NCI-H1417 (cell line): ENCODE measurements at regions not wholly inside any gene's neighbourhood (a gene's known extent, or its start where the extent isn't known, plus 50 kb on each side); places are given as distances from the start of the nearest gene placed in this dataset.
"Not testable (repeated sequence)": the region's sequence is repeated elsewhere in the genome, so short reads cannot be mapped to it uniquely, and the experiment has no call there.

Source experiments
- DNase-seq, 3 experiments: peaks; one replicate each; lab custom pipeline; 2025; lab: John Stamatoyannopoulos, UW

DNA sequence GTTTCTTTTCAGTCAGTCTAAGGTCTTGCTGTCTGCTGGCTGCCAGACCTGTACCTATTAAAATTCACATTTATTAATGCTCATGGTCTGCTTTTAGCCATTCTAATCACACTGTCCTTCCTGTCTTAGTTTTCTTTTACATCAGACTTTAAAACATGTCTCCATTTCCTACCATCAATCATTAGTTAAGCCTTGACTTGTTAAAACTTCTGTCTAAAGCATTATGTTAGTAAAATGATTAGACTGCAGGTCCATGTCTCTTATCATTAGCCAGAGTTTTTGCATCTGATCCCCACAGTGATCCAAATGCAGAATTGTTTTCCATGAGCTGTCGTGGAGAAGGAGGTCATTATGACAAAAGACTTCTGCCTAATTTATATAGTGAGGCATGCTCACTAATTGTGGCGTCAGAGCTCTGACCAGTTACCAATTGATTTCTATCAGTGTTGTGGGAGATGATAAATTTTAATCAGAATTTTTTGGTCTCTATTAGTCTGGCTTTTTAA is 226.5 kb downstream of the DKK1 start:
- DNase-seq = no peak

DNA sequence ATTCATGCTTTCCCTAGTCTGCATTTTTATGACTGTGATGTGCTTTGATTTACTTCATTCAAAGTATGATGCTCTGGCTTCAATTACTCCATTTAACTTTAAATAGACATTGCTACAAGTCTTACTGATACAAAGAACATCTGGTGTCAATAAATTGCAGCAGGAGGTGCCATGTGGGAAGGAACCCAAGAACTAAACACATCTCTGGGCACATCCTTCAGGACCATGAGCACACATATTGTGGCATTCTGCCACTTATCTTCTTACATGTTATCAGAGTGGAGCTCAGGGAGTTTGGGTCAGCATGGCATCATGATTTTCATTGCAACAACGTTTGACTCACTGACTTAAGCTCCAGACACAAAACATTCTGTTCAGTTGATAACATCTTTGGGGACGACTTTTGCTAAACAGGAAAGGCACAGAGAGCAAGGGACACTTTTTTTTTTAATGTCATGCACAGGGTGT is 227.0 kb downstream of the DKK1 start:
- no peak for DNase-seq

- DNase-seq = no peak
Measured at GRCh38 chr10:52542906-52543305, 228.8 kb downstream of the DKK1 start.

GRCh38 chr10:52551046-52551445 is 221.5 kb downstream of the MBL2 start:
- no peak for DNase-seq

- DNase-seq = no peak
Measured at GRCh38 chr10:52558090-52558489, 214.5 kb downstream of the MBL2 start.

GRCh38 chr10:52561322-52561721 is 211.3 kb downstream of the MBL2 start:
- DNase-seq = no peak

DNA sequence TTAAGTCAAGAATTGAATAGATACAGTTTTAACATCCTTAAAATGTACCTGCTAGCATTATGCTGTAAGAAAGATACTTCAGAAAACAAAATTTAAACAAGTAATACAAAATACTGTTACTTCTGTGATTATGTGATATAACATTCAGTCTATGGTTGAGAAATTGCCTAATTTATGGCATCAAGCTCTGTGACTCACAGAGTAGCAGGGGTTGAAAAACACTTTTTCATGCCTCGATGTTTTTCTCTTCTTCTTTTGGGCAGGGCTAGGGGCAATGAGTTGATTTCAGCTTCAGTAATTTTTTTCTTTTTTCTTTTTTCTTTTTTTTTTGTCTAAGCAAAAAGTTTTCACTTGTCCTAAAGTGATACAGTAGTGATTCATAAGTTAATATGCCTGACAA is 209.2 kb downstream of the MBL2 start:
- DNase-seq = no peak

DNA sequence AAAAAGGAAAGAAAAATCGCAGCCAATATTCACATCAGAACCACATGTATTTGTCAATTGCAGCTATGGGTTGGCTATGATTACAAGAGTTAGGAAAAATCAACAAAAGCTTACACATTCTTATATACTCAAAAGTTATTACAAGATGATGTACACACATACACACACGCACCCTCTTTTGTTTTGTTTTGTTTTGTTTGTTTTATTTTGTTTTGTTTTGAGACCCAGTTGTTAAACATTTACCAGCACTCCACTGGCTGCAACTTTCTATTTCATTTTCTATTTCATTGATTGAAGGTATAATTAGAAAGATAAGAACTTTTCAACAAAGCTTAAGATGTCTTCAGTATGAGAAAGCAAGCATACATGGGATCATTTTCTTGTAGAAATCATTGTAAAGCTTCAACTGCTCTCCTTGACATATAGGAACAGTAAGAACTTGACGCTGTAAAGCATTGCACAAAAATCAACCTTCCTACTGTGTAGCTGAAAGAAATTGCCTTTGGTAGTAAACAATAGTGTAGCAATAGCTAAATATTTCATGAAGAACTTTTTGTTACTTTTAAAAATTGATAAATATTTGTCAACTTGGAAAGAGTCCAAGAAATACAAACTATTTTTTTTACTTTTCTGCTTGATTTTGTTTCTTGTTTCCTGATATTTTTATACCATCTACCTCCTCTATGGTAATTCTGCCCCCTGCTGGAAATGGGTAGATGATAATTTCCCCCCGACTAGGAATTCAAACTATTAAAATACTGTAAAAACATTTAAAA is 205.9 kb downstream of the MBL2 start:
- DNase-seq = no peak

- DNase-seq = no peak
Measured at GRCh38 chr10:52567247-52567580, 205.4 kb downstream of the MBL2 start.

GRCh38 chr10:52568309-52568708 is 204.3 kb downstream of the MBL2 start:
- no peak for DNase-seq

DNA sequence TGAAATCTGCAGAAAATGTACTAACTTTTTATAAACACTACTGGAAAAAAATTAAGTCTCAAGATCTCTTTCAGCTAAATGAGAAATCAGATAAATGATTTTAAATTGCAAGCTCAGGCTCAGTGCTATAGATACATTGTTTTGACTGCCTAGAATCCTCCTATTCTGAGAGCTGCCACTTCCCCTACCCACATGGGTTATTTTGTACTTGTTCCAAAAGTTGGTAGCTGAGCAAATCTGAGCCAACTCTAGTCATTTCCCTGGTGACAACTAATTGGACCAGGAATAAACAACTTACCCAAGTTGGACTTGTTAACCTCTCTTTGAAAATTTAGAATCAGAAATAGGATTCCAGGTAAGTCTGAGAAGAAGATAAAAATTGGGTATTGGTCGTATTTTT is 202.1 kb downstream of the MBL2 start:
- DNase-seq = no peak

GRCh38 chr10:52571018-52571417 is 201.6 kb downstream of the MBL2 start:
- no peak for DNase-seq

- DNase-seq = no peak
Measured at GRCh38 chr10:52571516-52572182, 200.9 kb downstream of the MBL2 start.

- DNase-seq = no peak
Measured at GRCh38 chr10:52573347-52573746, 199.2 kb downstream of the MBL2 start.

DNA sequence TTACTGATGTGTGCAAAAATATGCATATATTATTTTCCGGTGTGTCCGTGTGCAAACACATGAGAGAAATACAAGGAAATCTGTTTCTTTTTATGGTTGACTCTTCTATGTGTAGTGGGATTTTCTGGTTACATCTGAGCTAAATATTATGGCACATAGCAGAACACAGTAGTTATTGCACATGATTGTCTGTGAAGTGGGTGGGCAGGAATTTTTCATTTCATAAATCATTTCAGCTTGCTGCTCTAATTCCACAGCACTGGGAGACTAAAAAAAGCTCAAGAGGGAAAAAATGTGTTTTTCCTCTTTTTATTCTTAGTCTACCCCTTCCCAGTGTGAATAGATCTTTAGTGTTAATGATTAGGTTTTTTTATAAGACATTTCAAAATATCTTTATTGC is 197.9 kb downstream of the MBL2 start:
- DNase-seq = no peak

- no peak for DNase-seq
Measured at GRCh38 chr10:52577047-52577446, 195.5 kb downstream of the MBL2 start.

DNA sequence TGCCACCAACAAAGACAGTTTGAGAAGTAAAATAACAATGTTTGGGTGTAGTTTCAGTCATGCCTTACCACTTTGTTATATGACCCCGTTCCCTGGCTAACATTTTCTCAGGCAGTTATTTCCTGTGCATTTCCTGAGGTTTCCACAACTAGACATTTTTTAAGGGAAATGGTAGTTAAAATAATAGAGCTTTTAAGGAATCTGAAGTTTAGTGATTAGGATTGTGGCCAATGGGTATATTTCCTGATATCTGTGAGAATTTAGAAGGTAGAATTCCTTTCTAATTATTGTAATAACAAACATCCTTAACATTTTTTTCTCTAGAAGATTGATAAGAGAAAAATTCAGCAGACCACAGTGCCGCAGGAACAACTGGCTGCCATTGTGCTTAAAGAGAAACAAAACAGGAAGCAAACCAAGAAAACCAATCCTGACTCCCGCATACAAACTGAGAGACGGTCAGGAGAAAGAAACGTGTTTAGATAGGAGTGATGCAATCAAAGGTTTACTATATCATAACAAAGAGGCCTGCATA is 193.6 kb downstream of the MBL2 start:
- DNase-seq = no peak

GRCh38 chr10:52581636-52582035 is 190.9 kb downstream of the MBL2 start:
- not testable (repeated sequence) for DNase-seq

- DNase-seq = no peak
Measured at GRCh38 chr10:52583336-52583735, 189.2 kb downstream of the MBL2 start.

DNA sequence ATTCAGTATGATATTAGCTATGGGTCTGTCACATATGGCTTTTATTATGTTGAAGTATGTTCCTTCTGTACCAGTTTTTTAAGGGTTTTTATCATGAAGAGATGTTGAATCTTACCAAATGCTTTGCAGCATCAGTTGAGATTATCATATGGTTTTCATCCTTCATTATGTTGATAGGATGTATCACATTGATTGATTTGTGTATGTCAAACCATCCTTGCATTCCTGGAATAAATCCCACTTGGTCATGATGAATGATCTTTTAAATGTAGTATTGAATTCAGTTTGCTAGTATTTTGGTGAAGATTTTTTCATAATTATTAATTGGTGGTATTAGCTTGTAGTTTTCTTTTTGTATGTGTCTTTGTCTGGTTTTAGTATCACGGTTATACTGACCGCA is 185.9 kb downstream of the MBL2 start:
- no peak for DNase-seq

- DNase-seq = no peak
Measured at GRCh38 chr10:52597189-52597863, 175.3 kb downstream of the MBL2 start.

- DNase-seq = no peak
Measured at GRCh38 chr10:52598936-52599335, 173.6 kb downstream of the MBL2 start.
